Right lobe of liver (tissue), 6 donors: ENCODE measurements at regions not wholly inside any gene's neighbourhood (a gene's known extent, or its start where the extent isn't known, plus 50 kb on each side); places are given as distances from the start of the nearest gene placed in this dataset.

Experiments used
- ATAC-seq, 4 donors: fragments of 200-7000 bp; cut with Tn5 transposase; one replicate each; pipeline ENCODE4 v1.9.1; 2020; ENCODE audit warnings: mild to moderate bottlenecking in 4 of 4, moderate library complexity in 4 of 4
- DNase-seq, 3 donors: peaks; one replicate each; pipeline ENCODE4 v3.0.0-alpha.2; 2020
- H3K27ac ChIP-seq, 3 donors: fragments of 200-600 bp; one replicate each; pipeline ENCODE4 v1.8.0; 2022
- H3K27me3 ChIP-seq, 2 donors: fragments of 200-600 bp; one replicate each; pipeline ENCODE4 v1.8.0; 2022
- H3K36me3 ChIP-seq, 4 donors: fragments of 200-600 bp; sonication (generic) in 1 of 4; one replicate each; pipeline versions ENCODE4 v1.5.1 to v1.8.0; 2017 to 2022; ENCODE audit warnings: control low read depth in 1 of 4
- H3K4me1 ChIP-seq, 4 donors: fragments of 200-600 bp; sonication (generic) in 1 of 4; one replicate each; pipeline versions ENCODE4 v1.5.1 to v1.8.0; 2017 to 2022; ENCODE audit warnings: control low read depth in 1 of 4
- H3K4me3 ChIP-seq, 3 donors: fragments of 200-600 bp; one replicate each; pipeline ENCODE4 v1.8.0; 2022
- H3K9me3 ChIP-seq, 4 donors: fragments of 200-600 bp; sonication (generic) in 1 of 4; one replicate each; pipeline versions ENCODE4 v1.5.1 to v1.8.0; 2017 to 2022; ENCODE audit warnings: control low read depth in 1 of 4
- POLR2A ChIP-seq: fragments of 450-650 bp; IDR thresholded peaks from one replicate; pipeline ENCODE4 v1.6.1; 2017; ENCODE audit warnings: antibody characterized with exemption, mild to moderate bottlenecking
- WGBS: methylation state at CpG from one replicate; pipeline ENCODE4 v1.1.6; 2018; ENCODE audit warnings: low coverage, low lambda C conversion rate; ENCODE audit not compliant: insufficient coverage; ENCODE audit errors: missing lambda C conversion rate; 5-methylcytosine and 5-hydroxymethylcytosine counted together
- intact Hi-C, 2 donors: fragments of 100-400 bp; cut with DNase I; formaldehyde crosslinking; loops; one replicate each; pipeline versions ENCODE4 v1.11.2 to v1.14.1; 2022
- TF ChIP-seq, protein P1 (sequence below), 4 donors: fragments of 200-600 bp in 3 of 4; fragments of 450-650 bp in 1 of 4; IDR thresholded peaks; one replicate each; pipeline versions ENCODE4 v1.5.1 to v1.8.0; 2016 to 2022; ENCODE audit warnings: antibody characterized with exemption in 4 of 4, mild to moderate bottlenecking in 2 of 4
- donor health status: DM: no; HTN: yes; CAD: no.
- donor health status: DM: no; HTN: no; CAD: no.
- donor health status: DM: no; HTN: no; CAD: no.
- donor health status: DM: no; HTN: yes; CAD: no.
- donor health status: DM: no; HTN: yes; CAD: no.

- H3K27ac ChIP-seq = no peak overlapping the region
- intact Hi-C loops = no loop called here
- H3K4me3 ChIP-seq = no peak overlapping the region
- H3K9me3 ChIP-seq = no peaks in the 10 kb centered on the region
- ATAC-seq = no peak
- no CpG with 5 or more reads among the region's 2 CpGs for WGBS
- no peaks in the 10 kb centered on the region for H3K4me1 ChIP-seq
- TF ChIP-seq POLR2A = no peak
- TF ChIP-seq, protein P1, sequence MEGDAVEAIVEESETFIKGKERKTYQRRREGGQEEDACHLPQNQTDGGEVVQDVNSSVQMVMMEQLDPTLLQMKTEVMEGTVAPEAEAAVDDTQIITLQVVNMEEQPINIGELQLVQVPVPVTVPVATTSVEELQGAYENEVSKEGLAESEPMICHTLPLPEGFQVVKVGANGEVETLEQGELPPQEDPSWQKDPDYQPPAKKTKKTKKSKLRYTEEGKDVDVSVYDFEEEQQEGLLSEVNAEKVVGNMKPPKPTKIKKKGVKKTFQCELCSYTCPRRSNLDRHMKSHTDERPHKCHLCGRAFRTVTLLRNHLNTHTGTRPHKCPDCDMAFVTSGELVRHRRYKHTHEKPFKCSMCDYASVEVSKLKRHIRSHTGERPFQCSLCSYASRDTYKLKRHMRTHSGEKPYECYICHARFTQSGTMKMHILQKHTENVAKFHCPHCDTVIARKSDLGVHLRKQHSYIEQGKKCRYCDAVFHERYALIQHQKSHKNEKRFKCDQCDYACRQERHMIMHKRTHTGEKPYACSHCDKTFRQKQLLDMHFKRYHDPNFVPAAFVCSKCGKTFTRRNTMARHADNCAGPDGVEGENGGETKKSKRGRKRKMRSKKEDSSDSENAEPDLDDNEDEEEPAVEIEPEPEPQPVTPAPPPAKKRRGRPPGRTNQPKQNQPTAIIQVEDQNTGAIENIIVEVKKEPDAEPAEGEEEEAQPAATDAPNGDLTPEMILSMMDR (IDR thresholded peaks at IDR 0.05) = no peak
- no peaks in the 10 kb centered on the region for H3K36me3 ChIP-seq
- DNase-seq = no peak
- no peaks in the 10 kb centered on the region for H3K27me3 ChIP-seq
Measured at GRCh38 chr14:76580399-76580798, 180.9 kb upstream of the VASH1 start.

DNA sequence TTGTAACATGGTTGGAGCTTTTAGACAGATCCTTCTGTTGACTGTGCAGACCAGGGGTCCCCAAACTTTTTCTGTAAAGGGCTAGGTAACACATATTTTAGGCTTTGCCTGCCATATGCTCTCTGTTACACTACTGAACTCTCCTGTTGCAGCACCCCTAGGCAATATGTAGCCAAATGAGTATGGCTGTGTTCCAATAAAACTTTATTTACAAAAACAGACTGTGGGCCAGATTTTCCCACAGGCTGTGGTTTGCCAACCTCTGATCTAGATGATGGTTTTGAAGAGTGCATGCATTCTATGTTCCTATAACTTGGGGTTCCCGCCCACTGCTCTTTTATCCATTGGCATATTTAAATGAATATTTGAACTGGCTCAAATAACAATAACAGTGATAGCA, 180.3 kb upstream of the VASH1 start:
- TF ChIP-seq POLR2A = no peak
- TF ChIP-seq, protein P1 (IDR thresholded peaks at IDR 0.05) = no peak
- no peaks in the 10 kb centered on the region for H3K27me3 ChIP-seq
- ATAC-seq (no peak), DNase-seq (no peak)
- intact Hi-C loops = no loop called here
- H3K36me3 ChIP-seq = no peaks in the 10 kb centered on the region
- H3K4me1 ChIP-seq = no peaks in the 10 kb centered on the region
- H3K27ac ChIP-seq = no peak overlapping the region
- 89% methylated on average over 1 of the region's 1 CpG for WGBS
- H3K4me3 ChIP-seq = no peak overlapping the region
- no peaks in the 10 kb centered on the region for H3K9me3 ChIP-seq

GRCh38 chr14:76581592-76581991, 179.7 kb upstream of the VASH1 start:
- no peaks in the 10 kb centered on the region for H3K4me1 ChIP-seq
- intact Hi-C loops = no loop called here
- no peak overlapping the region for H3K27ac ChIP-seq
- no peaks in the 10 kb centered on the region for H3K36me3 ChIP-seq
- WGBS = 67% methylated on average over 1 of the region's 1 CpG
- TF ChIP-seq, protein P1 (IDR thresholded peaks at IDR 0.05) = no peak
- TF ChIP-seq POLR2A = no peak
- DNase-seq = no peak
- H3K9me3 ChIP-seq = no peaks in the 10 kb centered on the region
- no peaks in the 10 kb centered on the region for H3K27me3 ChIP-seq
- H3K4me3 ChIP-seq = no peak overlapping the region
- no peak for ATAC-seq

DNA sequence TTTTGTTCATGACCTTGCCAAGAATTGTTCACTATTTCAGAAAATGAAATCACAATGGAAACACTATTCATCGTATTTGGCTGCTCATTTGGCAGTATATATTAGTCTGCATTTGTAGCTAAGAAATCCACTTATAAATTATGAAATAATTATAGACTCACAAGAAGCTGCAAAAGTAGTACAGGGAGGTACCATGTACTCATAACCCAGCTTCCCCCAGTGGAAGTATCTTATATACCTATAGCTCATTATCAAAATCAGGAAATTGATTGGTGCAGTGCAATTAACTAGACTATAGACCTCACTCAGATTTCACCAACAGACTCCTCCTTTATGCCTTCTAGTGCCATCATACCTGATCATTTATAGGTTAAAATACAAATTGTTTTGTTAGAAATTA, 178.8 kb upstream of the VASH1 start:
- ATAC-seq (no peak), DNase-seq (no peak)
- no peak overlapping the region for H3K27ac ChIP-seq
- intact Hi-C loops = no loop called here
- no peaks in the 10 kb centered on the region for H3K9me3 ChIP-seq
- no peaks in the 10 kb centered on the region for H3K27me3 ChIP-seq
- H3K36me3 ChIP-seq = no peaks in the 10 kb centered on the region
- H3K4me1 ChIP-seq = no peaks in the 10 kb centered on the region
- H3K4me3 ChIP-seq = no peak overlapping the region
- TF ChIP-seq, protein P1 (IDR thresholded peaks at IDR 0.05) = no peak
- no peak for TF ChIP-seq POLR2A
- 71% methylated on average over 1 of the region's 1 CpG for WGBS

GRCh38 chr14:76583174-76583573, 178.1 kb upstream of the VASH1 start:
- no peaks in the 10 kb centered on the region for H3K4me1 ChIP-seq
- DNase-seq = no peak
- no peak overlapping the region for H3K27ac ChIP-seq
- WGBS = 80% methylated on average over 1 of the region's 1 CpG
- TF ChIP-seq, protein P1 (IDR thresholded peaks at IDR 0.05) = no peak
- TF ChIP-seq POLR2A = no peak
- H3K9me3 ChIP-seq = no peaks in the 10 kb centered on the region
- intact Hi-C loops = no loop called here
- H3K4me3 ChIP-seq = no peak overlapping the region
- no peaks in the 10 kb centered on the region for H3K36me3 ChIP-seq
- no peaks in the 10 kb centered on the region for H3K27me3 ChIP-seq
- ATAC-seq = no peak
